ENCODE measurements at regions not wholly inside any gene's neighbourhood (a gene's known extent, or its start where the extent isn't known, plus 50 kb on each side); places are given as distances from the start of the nearest gene placed in this dataset.

DNA sequence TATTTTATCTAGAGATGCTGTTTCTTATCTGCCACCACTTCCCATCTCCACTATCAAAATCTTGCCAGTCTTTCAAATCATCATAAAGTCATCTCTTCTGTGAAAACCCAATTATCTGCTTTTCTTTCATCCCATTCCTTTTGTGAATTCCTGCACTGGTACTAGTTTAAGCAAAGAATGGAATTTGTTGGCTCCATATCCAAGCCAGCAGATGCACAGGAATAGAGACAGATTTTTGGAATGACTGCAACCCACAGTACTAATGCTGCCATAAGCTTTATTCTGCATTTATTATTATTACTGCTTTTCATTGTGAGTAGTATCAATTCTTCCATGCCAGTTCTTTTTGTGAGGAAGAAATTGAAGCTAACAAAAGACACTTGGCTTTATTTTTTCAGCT is 616.7 kb downstream of the RAPGEF2 start:
- H3K9me3 ChIP-seq (ENCODE audit: control insufficient read depth, insufficient read depth, low read depth, low read length), result no peaks in the 10 kb centered on the region
- intact Hi-C loops (cut with micrococcal nuclease; ENCODE audit: unreplicated experiment), result no loop called here
- no peaks in the 10 kb centered on the region for H3K36me3 ChIP-seq (ENCODE audit: control insufficient read depth, insufficient read depth, low read length)
- no peaks in the 10 kb centered on the region for H3K27me3 ChIP-seq (ENCODE audit: control insufficient read depth, insufficient read depth, low read length)
- no peak overlapping the region for H3K4me3 ChIP-seq (ENCODE audit: low read depth in 2 of 2, low read length in 2 of 2)
- ATAC-seq (no peak), DNase-seq (ENCODE audit: low read depth, low spot score) (no peak)
- BruUV-seq (replicated peaks), result no TSS peak
- in situ Hi-C loops (cut with HindIII; ENCODE audit: low pct_unique_long_range_greater_than_20kb, low sequenced_read_pairs), result no loop called here
- H3K4me1 ChIP-seq (ENCODE audit: control insufficient read depth, insufficient read depth, low read length), result no peaks in the 10 kb centered on the region
- POLR2A ChIA-PET, result no interaction called here
- TF ChIP-seq SIN3A (IDR thresholded peaks at IDR 0.05; ENCODE audit: borderline replicate concordance, insufficient read depth, low read depth, low read length) (no peak), TCF7L2 (IDR thresholded peaks at IDR 0.05; ENCODE audit: low read depth, low read length) (no peak), POLR2AphosphoS5 (IDR thresholded peaks at IDR 0.05; ENCODE audit: low read depth, low read length) (no peak)
- TF ChIP-seq, protein P1, sequence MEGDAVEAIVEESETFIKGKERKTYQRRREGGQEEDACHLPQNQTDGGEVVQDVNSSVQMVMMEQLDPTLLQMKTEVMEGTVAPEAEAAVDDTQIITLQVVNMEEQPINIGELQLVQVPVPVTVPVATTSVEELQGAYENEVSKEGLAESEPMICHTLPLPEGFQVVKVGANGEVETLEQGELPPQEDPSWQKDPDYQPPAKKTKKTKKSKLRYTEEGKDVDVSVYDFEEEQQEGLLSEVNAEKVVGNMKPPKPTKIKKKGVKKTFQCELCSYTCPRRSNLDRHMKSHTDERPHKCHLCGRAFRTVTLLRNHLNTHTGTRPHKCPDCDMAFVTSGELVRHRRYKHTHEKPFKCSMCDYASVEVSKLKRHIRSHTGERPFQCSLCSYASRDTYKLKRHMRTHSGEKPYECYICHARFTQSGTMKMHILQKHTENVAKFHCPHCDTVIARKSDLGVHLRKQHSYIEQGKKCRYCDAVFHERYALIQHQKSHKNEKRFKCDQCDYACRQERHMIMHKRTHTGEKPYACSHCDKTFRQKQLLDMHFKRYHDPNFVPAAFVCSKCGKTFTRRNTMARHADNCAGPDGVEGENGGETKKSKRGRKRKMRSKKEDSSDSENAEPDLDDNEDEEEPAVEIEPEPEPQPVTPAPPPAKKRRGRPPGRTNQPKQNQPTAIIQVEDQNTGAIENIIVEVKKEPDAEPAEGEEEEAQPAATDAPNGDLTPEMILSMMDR (IDR thresholded peaks at IDR 0.05), result no peak
- TF ChIP-seq, protein P2, sequence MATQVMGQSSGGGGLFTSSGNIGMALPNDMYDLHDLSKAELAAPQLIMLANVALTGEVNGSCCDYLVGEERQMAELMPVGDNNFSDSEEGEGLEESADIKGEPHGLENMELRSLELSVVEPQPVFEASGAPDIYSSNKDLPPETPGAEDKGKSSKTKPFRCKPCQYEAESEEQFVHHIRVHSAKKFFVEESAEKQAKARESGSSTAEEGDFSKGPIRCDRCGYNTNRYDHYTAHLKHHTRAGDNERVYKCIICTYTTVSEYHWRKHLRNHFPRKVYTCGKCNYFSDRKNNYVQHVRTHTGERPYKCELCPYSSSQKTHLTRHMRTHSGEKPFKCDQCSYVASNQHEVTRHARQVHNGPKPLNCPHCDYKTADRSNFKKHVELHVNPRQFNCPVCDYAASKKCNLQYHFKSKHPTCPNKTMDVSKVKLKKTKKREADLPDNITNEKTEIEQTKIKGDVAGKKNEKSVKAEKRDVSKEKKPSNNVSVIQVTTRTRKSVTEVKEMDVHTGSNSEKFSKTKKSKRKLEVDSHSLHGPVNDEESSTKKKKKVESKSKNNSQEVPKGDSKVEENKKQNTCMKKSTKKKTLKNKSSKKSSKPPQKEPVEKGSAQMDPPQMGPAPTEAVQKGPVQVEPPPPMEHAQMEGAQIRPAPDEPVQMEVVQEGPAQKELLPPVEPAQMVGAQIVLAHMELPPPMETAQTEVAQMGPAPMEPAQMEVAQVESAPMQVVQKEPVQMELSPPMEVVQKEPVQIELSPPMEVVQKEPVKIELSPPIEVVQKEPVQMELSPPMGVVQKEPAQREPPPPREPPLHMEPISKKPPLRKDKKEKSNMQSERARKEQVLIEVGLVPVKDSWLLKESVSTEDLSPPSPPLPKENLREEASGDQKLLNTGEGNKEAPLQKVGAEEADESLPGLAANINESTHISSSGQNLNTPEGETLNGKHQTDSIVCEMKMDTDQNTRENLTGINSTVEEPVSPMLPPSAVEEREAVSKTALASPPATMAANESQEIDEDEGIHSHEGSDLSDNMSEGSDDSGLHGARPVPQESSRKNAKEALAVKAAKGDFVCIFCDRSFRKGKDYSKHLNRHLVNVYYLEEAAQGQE (IDR thresholded peaks at IDR 0.05; ENCODE audit: insufficient read depth in 1 of 2, low read depth in 2 of 2, low read length in 1 of 2), result no peak
- CTCF ChIA-PET, result no interaction called here
- no peak overlapping the region for H3K27ac ChIP-seq (ENCODE audit: low read length)

DNA sequence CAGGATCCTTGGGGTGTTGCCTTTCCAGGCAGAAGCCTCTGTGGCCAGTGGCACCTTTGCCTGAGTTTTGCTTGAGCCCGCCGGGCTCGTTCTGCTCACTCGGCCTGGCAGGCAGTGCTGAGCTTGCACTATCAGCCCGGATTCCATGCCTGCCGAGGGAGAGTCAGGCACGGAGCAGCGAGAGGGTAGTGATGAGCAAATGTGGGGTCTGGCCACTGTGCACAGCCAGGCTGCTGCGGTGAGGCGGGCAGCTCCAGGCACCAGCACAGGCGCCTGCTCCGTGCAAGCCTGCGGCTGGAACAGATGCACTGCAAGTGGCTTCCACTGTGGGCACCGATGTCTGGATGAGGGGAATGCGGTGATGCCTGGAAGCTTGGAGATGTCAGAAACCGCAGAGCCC is 619.2 kb downstream of the RAPGEF2 start:
- intact Hi-C loops (cut with micrococcal nuclease; ENCODE audit: unreplicated experiment), result no loop called here
- no peak for ATAC-seq
- no peak for TF ChIP-seq POLR2AphosphoS5 (IDR thresholded peaks at IDR 0.05; ENCODE audit: low read depth, low read length)
- TF ChIP-seq, protein P1 (IDR thresholded peaks at IDR 0.05), result no peak
- DNase-seq (ENCODE audit: low read depth, low spot score), result no peak
- Histone ChIP-seq H3K4me1 (ENCODE audit: control insufficient read depth, insufficient read depth, low read length) (no peaks in the 10 kb centered on the region), H3K36me3 (ENCODE audit: control insufficient read depth, insufficient read depth, low read length) (no peaks in the 10 kb centered on the region), H3K27me3 (ENCODE audit: control insufficient read depth, insufficient read depth, low read length) (no peaks in the 10 kb centered on the region), H3K4me3 (ENCODE audit: low read depth in 2 of 2, low read length in 2 of 2) (no peak overlapping the region), H3K27ac (ENCODE audit: low read length) (no peak overlapping the region), H3K9me3 (ENCODE audit: control insufficient read depth, insufficient read depth, low read depth, low read length) (no peaks in the 10 kb centered on the region)
- ChIA-PET CTCF (no interaction called here), POLR2A (interaction anchor here (0.6 kb wide), 1 partner anchor 70 kb away, joined by 3 read pairs; no protein-coding TSS in a partner anchor)
- in situ Hi-C loops (cut with HindIII; ENCODE audit: low pct_unique_long_range_greater_than_20kb, low sequenced_read_pairs), result no loop called here
- no TSS peak for BruUV-seq (replicated peaks)

DNA sequence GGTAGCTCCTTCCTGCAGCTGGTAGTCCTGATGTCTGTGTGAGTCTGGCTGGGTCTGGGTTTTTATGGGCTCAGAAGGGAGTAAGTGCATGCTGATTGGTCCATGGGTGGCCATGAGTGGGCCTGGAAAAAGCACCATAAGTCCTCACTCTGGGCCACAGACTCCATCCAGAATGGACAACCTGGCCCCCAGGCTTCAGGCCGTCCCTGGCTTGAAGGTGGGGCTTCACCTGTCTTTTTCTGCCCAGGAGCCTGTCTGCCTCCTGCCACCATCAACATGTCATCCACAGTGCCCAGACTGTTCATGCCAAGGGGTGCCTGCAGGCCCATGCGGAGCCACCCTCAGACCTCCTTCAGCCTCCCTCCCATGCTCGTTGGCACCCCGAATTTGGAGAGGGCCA is 620.0 kb downstream of the RAPGEF2 start:
- intact Hi-C loops (cut with micrococcal nuclease; ENCODE audit: unreplicated experiment) (no loop called here), in situ Hi-C loops (cut with HindIII; ENCODE audit: low pct_unique_long_range_greater_than_20kb, low sequenced_read_pairs) (no loop called here)
- Histone ChIP-seq H3K27me3 (ENCODE audit: control insufficient read depth, insufficient read depth, low read length) (no peaks in the 10 kb centered on the region), H3K4me3 (ENCODE audit: low read depth in 2 of 2, low read length in 2 of 2) (no peak overlapping the region), H3K27ac (ENCODE audit: low read length) (no peak overlapping the region), H3K36me3 (ENCODE audit: control insufficient read depth, insufficient read depth, low read length) (no peaks in the 10 kb centered on the region), H3K4me1 (ENCODE audit: control insufficient read depth, insufficient read depth, low read length) (no peaks in the 10 kb centered on the region), H3K9me3 (ENCODE audit: control insufficient read depth, insufficient read depth, low read depth, low read length) (no peaks in the 10 kb centered on the region)
- DNase-seq (ENCODE audit: low read depth, low spot score), result no peak
- no TSS peak for BruUV-seq (replicated peaks)
- CTCF ChIA-PET, result no interaction called here
- TF ChIP-seq, protein P1 (IDR thresholded peaks at IDR 0.05), result no peak
- no peak for TF ChIP-seq POLR2AphosphoS5 (IDR thresholded peaks at IDR 0.05; ENCODE audit: low read depth, low read length)
- TF ChIP-seq SIN3A (IDR thresholded peaks at IDR 0.05; ENCODE audit: borderline replicate concordance, insufficient read depth, low read depth, low read length), result no peak
- TF ChIP-seq, protein P2 (IDR thresholded peaks at IDR 0.05; ENCODE audit: insufficient read depth in 1 of 2, low read depth in 2 of 2, low read length in 1 of 2), result no peak
- no peak for TF ChIP-seq TCF7L2 (IDR thresholded peaks at IDR 0.05; ENCODE audit: low read depth, low read length)
- no peak for ATAC-seq
- POLR2A ChIA-PET, result no interaction called here

All from Panc1 (cell line).